K562 (cell line): ENCODE measurements at regions not wholly inside any gene's neighbourhood (a gene's known extent, or its start where the extent isn't known, plus 50 kb on each side); places are given as distances from the start of the nearest gene placed in this dataset.

Experiments
- ATAC-seq: fragments of 200-7000 bp; cut with Tn5 transposase; 3 replicates; pipeline ENCODE4 v1.9.1; 2020; ENCODE audit warnings: moderate library complexity
- BruUV-seq: library from RNA; stranded (reverse); fragments of 400-500 nt; replicated peaks from 2 replicates; lab custom pipeline; 2021; lab: Mats Ljungman, UMichigan
- CTCF ChIA-PET: fragments of 300-600 bp; formaldehyde crosslinking; extraction: SDS; loops from one replicate; lab custom pipeline; 2021; ENCODE audit warnings: low intra/inter-chr PET ratio; lab: Yijun Ruan, JAX
- POLR2A ChIA-PET: fragments of 300-600, 350-650 bp; sonication (Branson Sonifier 250); formaldehyde crosslinking; extraction: SDS; loops from one replicate; lab custom pipeline; 2021; ENCODE audit warnings: antibody characterized with exemption, inconsistent platforms; lab: Yijun Ruan, JAX
- DNase-seq, 4 experiments: peaks; one replicate each; pipeline versions ENCODE4 v3.0.0 to v3.0.0-alpha.2; 2011 to 2018; ENCODE audit warnings: low spot score in 3 of 4, mixed read lengths in 3 of 4; ENCODE audit errors: extremely low read depth in 1 of 4
- FAIRE-seq: peaks from 2 replicates; lab custom pipeline; 2011; peaks lifted over from hg19 to GRCh38; lab: Jason Lieb, UNC
- H2AFZ ChIP-seq: 2 replicates; pipeline ENCODE4 v1.6.0; 2011; ENCODE audit warnings: low read depth, low read length, control low read depth, inconsistent platforms
- H3K27ac ChIP-seq: fragments of 200-600 bp; 3 replicates; pipeline ENCODE4 v1.8.0; 2011; ENCODE audit warnings: low read depth, mild to moderate bottlenecking, control low read depth, inconsistent platforms, low read length, moderate library complexity, mixed read lengths; ENCODE audit errors: extremely low read depth
- H3K27me3 ChIP-seq, 2 experiments: fragments of 300-600 bp in 1 of 2; 2 replicates in 1 of 2; 3 replicates in 1 of 2; pipeline versions ENCODE4 v1.6.0 to v1.8.0; 2011; ENCODE audit warnings: inconsistent platforms in 2 of 2, low read length in 2 of 2, mild to moderate bottlenecking in 1 of 2, mixed read lengths in 1 of 2, moderate library complexity in 1 of 2; ENCODE audit not compliant: control insufficient read depth in 2 of 2, insufficient read depth in 2 of 2
- H3K36me3 ChIP-seq: fragments of 300-600 bp; 3 replicates; pipeline ENCODE4 v1.8.0; 2011; ENCODE audit warnings: mild to moderate bottlenecking, low read length, inconsistent platforms; ENCODE audit not compliant: control insufficient read depth, insufficient read depth
- H3K4me1 ChIP-seq, 2 experiments: fragments of 200-600 bp in 1 of 2; replicated peaks in 1 of 2; 2 replicates in 1 of 2; 3 replicates in 1 of 2; pipeline versions ENCODE4 v1.5.1 to v1.8.0; 2011; ENCODE audit warnings: inconsistent platforms in 2 of 2, low read length in 2 of 2, mild to moderate bottlenecking in 1 of 2, mixed read lengths in 1 of 2, moderate library complexity in 1 of 2; ENCODE audit not compliant: control insufficient read depth in 2 of 2, insufficient read depth in 2 of 2
- H3K4me2 ChIP-seq: 2 replicates; pipeline ENCODE4 v1.6.1; 2011; ENCODE audit warnings: low read length, control low read depth, inconsistent platforms, mixed read lengths; ENCODE audit not compliant: insufficient read depth
- H3K4me3 ChIP-seq: fragments of 200-600 bp; sonication (generic), shearing (Covaris generic); 2 replicates; pipeline ENCODE4 v1.5.1; 2016; ENCODE audit warnings: control low read depth, inconsistent platforms
- H3K79me2 ChIP-seq: fragments of 200-600 bp; 3 replicates; pipeline ENCODE4 v1.8.0; 2011; ENCODE audit warnings: low read length, inconsistent platforms; ENCODE audit not compliant: control insufficient read depth, insufficient read depth
- H3K9ac ChIP-seq, 2 experiments: 2 replicates each; pipeline versions ENCODE4 v1.6.0 to v1.6.1; 2011; ENCODE audit warnings: low read depth in 2 of 2, low read length in 2 of 2, control low read depth in 1 of 2, inconsistent platforms in 1 of 2, mild to moderate bottlenecking in 1 of 2, mixed read lengths in 1 of 2; ENCODE audit not compliant: insufficient read depth in 1 of 2
- H3K9me1 ChIP-seq: one replicate; pipeline ENCODE4 v1.6.0; 2011; ENCODE audit warnings: inconsistent platforms, mild to moderate bottlenecking, low read length, moderate library complexity; ENCODE audit not compliant: control insufficient read depth, insufficient read depth
- H3K9me3 ChIP-seq: replicated peaks from 2 replicates; pipeline ENCODE4 v1.5.1; 2011; ENCODE audit warnings: low read depth, low read length, inconsistent platforms; ENCODE audit not compliant: control insufficient read depth, insufficient read depth
- H4K20me1 ChIP-seq: replicated peaks from 2 replicates; pipeline ENCODE4 v1.6.1; 2011; ENCODE audit warnings: low read length, inconsistent platforms, mixed read lengths; ENCODE audit not compliant: control insufficient read depth, insufficient read depth
- KAT2B ChIP-seq: IDR thresholded peaks from one replicate; pipeline ENCODE4 v1.6.1; 2012; ENCODE audit warnings: low read depth, mild to moderate bottlenecking, control low read depth, inconsistent platforms, low read length, moderate library complexity
- KHSRP ChIP-seq: fragments of 450-650 bp; IDR thresholded peaks from 2 replicates; pipeline ENCODE4 v1.6.1; 2017
- MCM3 ChIP-seq: fragments of 450-650 bp; IDR thresholded peaks from 2 replicates; pipeline ENCODE4 v1.6.1; 2016
- NCOA2 ChIP-seq, 2 experiments: fragments of 450-650 bp; IDR thresholded peaks; 2 replicates each; pipeline ENCODE4 v1.6.1; 2018; ENCODE audit warnings: mild to moderate bottlenecking in 2 of 2, moderate library complexity in 1 of 2; ENCODE audit not compliant: partially characterized antibody in 2 of 2
- TCF7L2 ChIP-seq: fragments of 150-350 bp; IDR thresholded peaks from 2 replicates; pipeline ENCODE4 v1.6.1; 2016; ENCODE audit warnings: low read depth, mild to moderate bottlenecking, low read length, moderate library complexity
- ZFX ChIP-seq: sonication (generic); formaldehyde crosslinking; IDR thresholded peaks from 2 replicates; pipeline ENCODE4 v1.8.0; 2022; ENCODE audit warnings: mild to moderate bottlenecking, missing genetic modification reagents, moderate library complexity
- ZNF717 ChIP-seq: fragments of 250-450 bp; sonication (Bioruptor Pico); IDR thresholded peaks from 2 replicates; pipeline ENCODE4 v1.5.0; 2021
- WGBS: fragments of 100-300 bp; shearing (Covaris generic); methylation state at CpG from one replicate; pipeline ENCODE4 v1.1.6; 2016; ENCODE audit warnings: low coverage, mixed read lengths; ENCODE audit not compliant: insufficient coverage; ENCODE audit errors: missing lambda C conversion rate; 5-methylcytosine and 5-hydroxymethylcytosine counted together
- in situ Hi-C: fragments of 300-500 bp; cut with MboI; formaldehyde crosslinking; loops from 4 replicates; pipeline ENCODE4 v1.15.0; 2018; ENCODE audit warnings: inconsistent platforms, mixed read lengths
- intact Hi-C: fragments of 100-400 bp; cut with micrococcal nuclease; formaldehyde crosslinking; loops from 2 replicates; pipeline ENCODE4 v1.14.2; 2022
- TF ChIP-seq, protein P1 (sequence below): sonication (generic); formaldehyde crosslinking; IDR thresholded peaks from 2 replicates; pipeline ENCODE4 v1.8.1; 2023; ENCODE audit warnings: mild to moderate bottlenecking, missing genetic modification reagents
- TF ChIP-seq, protein P2 (sequence below): fragments of 450-650 bp; IDR thresholded peaks from 2 replicates; pipeline ENCODE4 v1.6.1; 2016; ENCODE audit warnings: antibody characterized with exemption
- TF ChIP-seq, protein P3 (sequence below): sonication (generic); formaldehyde crosslinking; IDR thresholded peaks from 2 replicates; pipeline ENCODE4 v1.8.1; 2023; ENCODE audit warnings: mild to moderate bottlenecking, missing genetic modification reagents
- TF ChIP-seq, protein P4 (sequence below): fragments of 450-650 bp; IDR thresholded peaks from 2 replicates; pipeline ENCODE4 v1.6.1; 2018; ENCODE audit warnings: mild to moderate bottlenecking, low read depth; ENCODE audit not compliant: partially characterized antibody

DNA sequence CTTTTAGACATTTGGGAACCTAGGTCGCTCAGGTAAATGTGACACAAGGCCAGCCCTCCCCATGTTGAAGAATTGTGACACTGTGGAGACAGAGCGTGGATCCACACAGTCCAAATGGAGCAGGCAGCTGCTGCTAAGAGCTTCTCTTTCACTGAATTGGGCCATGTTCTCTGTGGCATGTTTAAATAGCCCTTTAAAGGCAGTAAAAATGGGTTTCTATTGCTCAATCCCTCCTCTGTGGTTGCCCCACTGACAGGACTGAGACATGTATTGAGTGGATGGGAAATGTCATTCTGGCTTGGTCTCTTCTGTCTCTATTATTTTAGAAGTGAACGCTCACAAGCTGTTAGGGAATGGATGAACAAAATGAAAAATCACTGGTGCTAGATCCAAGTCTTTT is 84.0 kb upstream of the PRICKLE1 start:
- Histone ChIP-seq H3K9ac (no peak overlapping the region), H3K4me1 (no peaks in the 10 kb centered on the region), H3K9me1 (no peaks in the 10 kb centered on the region), H4K20me1 (no peaks in the 10 kb centered on the region), H3K4me2 (no peak overlapping the region), H3K4me3 (no peak overlapping the region), H3K79me2 (no peaks in the 10 kb centered on the region), H3K27me3 (no peaks in the 10 kb centered on the region), H3K9me3 (no peaks in the 10 kb centered on the region), H3K27ac (no peak overlapping the region), H2AFZ (no peak overlapping the region), H3K36me3 (no peaks in the 10 kb centered on the region)
- ChIA-PET POLR2A (no interaction called here), CTCF (no interaction called here)
- intact Hi-C loops = no loop called here
- no peak for DNase-seq
- in situ Hi-C loops = no loop called here
- FAIRE-seq = no peak
- TF ChIP-seq, protein P1, sequence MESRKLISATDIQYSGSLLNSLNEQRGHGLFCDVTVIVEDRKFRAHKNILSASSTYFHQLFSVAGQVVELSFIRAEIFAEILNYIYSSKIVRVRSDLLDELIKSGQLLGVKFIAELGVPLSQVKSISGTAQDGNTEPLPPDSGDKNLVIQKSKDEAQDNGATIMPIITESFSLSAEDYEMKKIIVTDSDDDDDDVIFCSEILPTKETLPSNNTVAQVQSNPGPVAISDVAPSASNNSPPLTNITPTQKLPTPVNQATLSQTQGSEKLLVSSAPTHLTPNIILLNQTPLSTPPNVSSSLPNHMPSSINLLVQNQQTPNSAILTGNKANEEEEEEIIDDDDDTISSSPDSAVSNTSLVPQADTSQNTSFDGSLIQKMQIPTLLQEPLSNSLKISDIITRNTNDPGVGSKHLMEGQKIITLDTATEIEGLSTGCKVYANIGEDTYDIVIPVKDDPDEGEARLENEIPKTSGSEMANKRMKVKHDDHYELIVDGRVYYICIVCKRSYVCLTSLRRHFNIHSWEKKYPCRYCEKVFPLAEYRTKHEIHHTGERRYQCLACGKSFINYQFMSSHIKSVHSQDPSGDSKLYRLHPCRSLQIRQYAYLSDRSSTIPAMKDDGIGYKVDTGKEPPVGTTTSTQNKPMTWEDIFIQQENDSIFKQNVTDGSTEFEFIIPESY (CRISPR knock-in tag) = no peak
- TF ChIP-seq, protein P2, sequence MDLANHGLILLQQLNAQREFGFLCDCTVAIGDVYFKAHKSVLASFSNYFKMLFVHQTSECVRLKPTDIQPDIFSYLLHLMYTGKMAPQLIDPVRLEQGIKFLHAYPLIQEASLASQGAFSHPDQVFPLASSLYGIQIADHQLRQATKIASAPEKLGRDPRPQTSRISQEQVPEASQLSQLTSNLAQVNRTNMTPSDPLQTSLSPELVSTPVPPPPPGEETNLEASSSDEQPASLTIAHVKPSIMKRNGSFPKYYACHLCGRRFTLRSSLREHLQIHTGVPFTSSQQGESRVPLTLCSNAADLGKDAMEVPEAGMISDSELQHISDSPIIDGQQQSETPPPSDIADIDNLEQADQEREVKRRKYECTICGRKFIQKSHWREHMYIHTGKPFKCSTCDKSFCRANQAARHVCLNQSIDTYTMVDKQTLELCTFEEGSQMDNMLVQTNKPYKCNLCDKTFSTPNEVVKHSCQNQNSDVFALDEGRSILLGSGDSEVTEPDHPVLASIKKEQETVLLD = no peak
- TF ChIP-seq NCOA2 (IDR thresholded peaks at IDR 0.05; ENCODE audit: partially characterized antibody in 2 of 2) (no peak), KHSRP (no peak), KAT2B (no peak), MCM3 (no peak), TCF7L2 (no peak), ZFX (CRISPR knock-in tag) (no peak), ZNF717 (no peak)
- TF ChIP-seq, protein P3, sequence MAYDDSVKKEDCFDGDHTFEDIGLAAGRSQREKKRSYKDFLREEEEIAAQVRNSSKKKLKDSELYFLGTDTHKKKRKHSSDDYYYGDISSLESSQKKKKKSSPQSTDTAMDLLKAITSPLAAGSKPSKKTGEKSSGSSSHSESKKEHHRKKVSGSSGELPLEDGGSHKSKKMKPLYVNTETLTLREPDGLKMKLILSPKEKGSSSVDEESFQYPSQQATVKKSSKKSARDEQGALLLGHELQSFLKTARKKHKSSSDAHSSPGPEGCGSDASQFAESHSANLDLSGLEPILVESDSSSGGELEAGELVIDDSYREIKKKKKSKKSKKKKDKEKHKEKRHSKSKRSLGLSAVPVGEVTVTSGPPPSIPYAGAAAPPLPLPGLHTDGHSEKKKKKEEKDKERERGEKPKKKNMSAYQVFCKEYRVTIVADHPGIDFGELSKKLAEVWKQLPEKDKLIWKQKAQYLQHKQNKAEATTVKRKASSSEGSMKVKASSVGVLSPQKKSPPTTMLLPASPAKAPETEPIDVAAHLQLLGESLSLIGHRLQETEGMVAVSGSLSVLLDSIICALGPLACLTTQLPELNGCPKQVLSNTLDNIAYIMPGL (CRISPR knock-in tag) = no peak
- TF ChIP-seq, protein P4, sequence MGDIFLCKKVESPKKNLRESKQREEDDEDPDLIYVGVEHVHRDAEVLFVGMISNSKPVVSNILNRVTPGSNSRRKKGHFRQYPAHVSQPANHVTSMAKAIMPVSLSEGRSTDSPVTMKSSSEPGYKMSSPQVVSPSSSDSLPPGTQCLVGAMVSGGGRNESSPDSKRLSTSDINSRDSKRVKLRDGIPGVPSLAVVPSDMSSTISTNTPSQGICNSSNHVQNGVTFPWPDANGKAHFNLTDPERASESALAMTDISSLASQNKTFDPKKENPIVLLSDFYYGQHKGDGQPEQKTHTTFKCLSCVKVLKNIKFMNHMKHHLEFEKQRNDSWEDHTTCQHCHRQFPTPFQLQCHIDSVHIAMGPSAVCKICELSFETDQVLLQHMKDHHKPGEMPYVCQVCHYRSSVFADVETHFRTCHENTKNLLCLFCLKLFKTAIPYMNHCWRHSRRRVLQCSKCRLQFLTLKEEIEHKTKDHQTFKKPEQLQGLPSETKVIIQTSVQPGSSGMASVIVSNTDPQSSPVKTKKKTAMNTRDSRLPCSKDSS = no peak
- WGBS = 2% methylated on average over 3 of the region's 3 CpGs
- no TSS peak for BruUV-seq
- no peak for ATAC-seq
